Endothelial cell of umbilical vein (primary cell): ENCODE measurements at regions not wholly inside any gene's neighbourhood (a gene's known extent, or its start where the extent isn't known, plus 50 kb on each side); places are given as distances from the start of the nearest gene placed in this dataset.

ENCODE experiments used
- BruUV-seq: library from RNA; stranded (reverse); fragments of 400-500 nt; replicated peaks from 2 replicates; lab custom pipeline; 2021; lab: Mats Ljungman, UMichigan
- CTCF ChIA-PET: fragments of 300-600, 350-600 bp; sonication (Branson Sonifier 250); formaldehyde crosslinking; loops from one replicate; lab custom pipeline; 2021; ENCODE audit warnings: antibody characterized with exemption, inconsistent platforms; lab: Charles Lee
- POLR2A ChIA-PET: fragments of 300-600, 350-600 bp; sonication (Branson Sonifier 250); formaldehyde crosslinking; loops from one replicate; lab custom pipeline; 2021; ENCODE audit warnings: antibody characterized with exemption, inconsistent platforms; lab: Charles Lee
- DNase-seq: peaks from one replicate; pipeline ENCODE4 v3.0.0-alpha.2; 2011; ENCODE audit warnings: low read depth, low spot score
- FAIRE-seq: peaks from 2 replicates; lab custom pipeline; 2011; peaks lifted over from hg19 to GRCh38; lab: Jason Lieb, UNC
- H2AFZ ChIP-seq: 2 replicates; pipeline ENCODE4 v1.6.0; 2012; ENCODE audit warnings: low read depth, low read length, control low read depth, inconsistent platforms
- H3K27ac ChIP-seq: 2 replicates; pipeline ENCODE4 v1.5.1; 2011; ENCODE audit warnings: low read depth, mild to moderate bottlenecking, control low read depth, low read length, moderate library complexity; ENCODE audit not compliant: insufficient read depth
- H3K27me3 ChIP-seq, 2 experiments: 2 replicates each; pipeline versions ENCODE4 v1.6.0 to v1.6.1; 2011; ENCODE audit warnings: low read length in 2 of 2, mixed read lengths in 1 of 2; ENCODE audit not compliant: control insufficient read depth in 2 of 2, insufficient read depth in 2 of 2
- H3K36me3 ChIP-seq, 2 experiments: 2 replicates in 1 of 2; 3 replicates in 1 of 2; pipeline ENCODE4 v1.5.1; 2011; ENCODE audit warnings: low read length in 2 of 2, mild to moderate bottlenecking in 1 of 2, moderate library complexity in 1 of 2; ENCODE audit not compliant: control insufficient read depth in 2 of 2, insufficient read depth in 2 of 2; ENCODE audit errors: extremely low read depth in 1 of 2
- H3K4me1 ChIP-seq: 3 replicates; pipeline ENCODE4 v1.5.1; 2011; ENCODE audit warnings: mild to moderate bottlenecking, low read length; ENCODE audit not compliant: control insufficient read depth, insufficient read depth; ENCODE audit errors: extremely low read depth
- H3K4me2 ChIP-seq: 2 replicates; pipeline ENCODE4 v1.6.1; 2011; ENCODE audit warnings: low read length, control low read depth, mixed read lengths; ENCODE audit not compliant: insufficient read depth
- H3K4me3 ChIP-seq, 3 experiments: fragments of 200-600 bp in 1 of 3; sonication (generic), shearing (Covaris generic) in 1 of 3; replicated peaks in 1 of 3; 2 replicates each; pipeline ENCODE4 v1.5.1; 2011 to 2016; ENCODE audit warnings: control low read depth in 3 of 3, low read length in 3 of 3, mild to moderate bottlenecking in 2 of 3, inconsistent platforms in 1 of 3, low read depth in 1 of 3, moderate library complexity in 1 of 3; ENCODE audit not compliant: insufficient read depth in 1 of 3
- H3K79me2 ChIP-seq: 2 replicates; pipeline ENCODE4 v1.6.0; 2012; ENCODE audit warnings: low read length, inconsistent platforms; ENCODE audit not compliant: control insufficient read depth, insufficient read depth
- H3K9ac ChIP-seq: replicated peaks from 2 replicates; pipeline ENCODE3; 2011; ENCODE audit warnings: low read length, control low read depth; ENCODE audit not compliant: insufficient read depth; ENCODE audit errors: extremely low read depth
- H3K9me1 ChIP-seq: replicated peaks from 3 replicates; pipeline ENCODE4 v1.6.0; 2011; ENCODE audit warnings: mild to moderate bottlenecking, low read length; ENCODE audit not compliant: control insufficient read depth, insufficient read depth; ENCODE audit errors: extremely low read depth
- H3K9me3 ChIP-seq: replicated peaks from 2 replicates; pipeline ENCODE4 v1.5.1; 2012; ENCODE audit warnings: low read length, inconsistent platforms; ENCODE audit not compliant: control insufficient read depth, insufficient read depth
- H4K20me1 ChIP-seq: replicated peaks from 2 replicates; pipeline ENCODE3; 2011; ENCODE audit warnings: mild to moderate bottlenecking, low read length; ENCODE audit not compliant: control insufficient read depth, insufficient read depth; ENCODE audit errors: extremely low read depth
- CTCF ChIP-seq, 2 donors: IDR thresholded peaks; 1 replicate in 1 of 2; 2 replicates in 1 of 2; pipeline ENCODE4 v1.5.1; 2011; ENCODE audit warnings: low read length in 2 of 2, mild to moderate bottlenecking in 2 of 2, moderate library complexity in 2 of 2, control low read depth in 1 of 2, inconsistent platforms in 1 of 2, low read depth in 1 of 2; ENCODE audit not compliant: insufficient read depth in 1 of 2; ENCODE audit errors: extremely low read depth in 1 of 2
- EZH2 ChIP-seq: IDR thresholded peaks from 2 replicates; pipeline ENCODE4 v1.6.1; 2012; ENCODE audit warnings: borderline replicate concordance, low read depth, mild to moderate bottlenecking, moderate library complexity, low read length, inconsistent platforms; ENCODE audit not compliant: severe bottlenecking
- FOS ChIP-seq: IDR thresholded peaks from 2 replicates; pipeline ENCODE4 v1.6.1; 2011; ENCODE audit warnings: mild to moderate bottlenecking, low read length, moderate library complexity, borderline replicate concordance; ENCODE audit not compliant: insufficient read depth
- GATA2 ChIP-seq: IDR thresholded peaks from 2 replicates; pipeline ENCODE4 v1.7.0; 2011; ENCODE audit warnings: low read depth, mild to moderate bottlenecking, moderate library complexity, mixed read lengths, low read length; ENCODE audit not compliant: insufficient read length, insufficient read depth
- JUN ChIP-seq: IDR thresholded peaks from 2 replicates; pipeline ENCODE4 v1.6.1; 2011; ENCODE audit warnings: borderline replicate concordance, low read depth; ENCODE audit not compliant: insufficient read length, insufficient read depth
- MYC ChIP-seq: IDR thresholded peaks from one replicate; pipeline ENCODE4 v1.6.1; 2011; ENCODE audit warnings: mild to moderate bottlenecking, low read depth, low read length
- POLR2A ChIP-seq: IDR thresholded peaks from 2 replicates; pipeline ENCODE4 v1.6.1; 2012; ENCODE audit warnings: low read depth, mild to moderate bottlenecking, control low read depth, low read length
- POLR2AphosphoS5 ChIP-seq: IDR thresholded peaks from 2 replicates; pipeline ENCODE4 v1.6.1; 2012; ENCODE audit warnings: low read depth, mild to moderate bottlenecking, control low read depth, low read length, moderate library complexity; ENCODE audit not compliant: insufficient read depth
- dilution Hi-C: fragments of 300-500 bp; cut with MboI; formaldehyde crosslinking; loops from one replicate; pipeline ENCODE4 v1.15.0; 2019; ENCODE audit warnings: low sequenced_read_pairs; ENCODE audit not compliant: extremely low pct_ligation_motif_present
- intact Hi-C: fragments of 100-400 bp; cut with micrococcal nuclease; formaldehyde crosslinking; loops from one replicate; pipeline ENCODE4 v1.10.0; 2022
- TF ChIP-seq, protein P1 (sequence below): IDR thresholded peaks from 2 replicates; pipeline ENCODE4 v1.6.1; 2011; ENCODE audit not compliant: insufficient read depth, insufficient read length

GRCh38 chr12:59886131-59886733, 290.4 kb downstream of the SLC16A7 start:
- Histone ChIP-seq H3K79me2 (no peaks in the 10 kb centered on the region), H3K4me2 (no peak overlapping the region), H3K4me1 (no peaks in the 10 kb centered on the region), H2AFZ (no peak overlapping the region), H3K9me1 (no peaks in the 10 kb centered on the region), H3K36me3 (no peaks in the 10 kb centered on the region), H3K9ac (no peak overlapping the region), H4K20me1 (no peaks in the 10 kb centered on the region), H3K27me3 (no peaks in the 10 kb centered on the region), H3K27ac (no peak overlapping the region), H3K9me3 (no peaks in the 10 kb centered on the region), H3K4me3 (no peak overlapping the region)
- TF ChIP-seq POLR2AphosphoS5 (no peak), GATA2 (no peak), EZH2 (no peak), JUN (no peak), FOS (no peak), POLR2A (no peak), CTCF (IDR thresholded peaks at IDR 0.05; ENCODE audit: extremely low read depth in 1 of 2, insufficient read depth in 1 of 2, low read depth in 1 of 2, low read length in 2 of 2) (no peak), MYC (no peak)
- TF ChIP-seq, protein P1, sequence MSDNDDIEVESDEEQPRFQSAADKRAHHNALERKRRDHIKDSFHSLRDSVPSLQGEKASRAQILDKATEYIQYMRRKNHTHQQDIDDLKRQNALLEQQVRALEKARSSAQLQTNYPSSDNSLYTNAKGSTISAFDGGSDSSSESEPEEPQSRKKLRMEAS: no peak
- POLR2A ChIA-PET: no interaction called here
- intact Hi-C loops (no loop called here), dilution Hi-C loops (no loop called here)
- CTCF ChIA-PET: interaction anchor here (0.9 kb wide), 1 partner anchor 9 kb away, joined by 3 read pairs; no protein-coding TSS in a partner anchor
- DNase-seq (no peak), FAIRE-seq (no peak)
- no TSS peak for BruUV-seq
